SK-N-MC (cell line): ENCODE measurements at regions not wholly inside any gene's neighbourhood (a gene's known extent, or its start where the extent isn't known, plus 50 kb on each side); places are given as distances from the start of the nearest gene placed in this dataset.

ENCODE experiments used
- DNase-seq: peaks from one replicate; pipeline ENCODE4 v3.0.0-alpha.2; 2011; ENCODE audit warnings: low read depth, low spot score
- H3K27ac ChIP-seq: fragments of 200-600 bp; sonication (generic); 2 replicates; pipeline ENCODE4 v1.5.1; 2016; ENCODE audit warnings: mixed run types
- H3K36me3 ChIP-seq: fragments of 200-600 bp; sonication (generic); 2 replicates; pipeline ENCODE4 v1.6.1; 2017; ENCODE audit warnings: antibody characterized with exemption, low read length, mixed read lengths; ENCODE audit not compliant: insufficient read depth
- H3K4me3 ChIP-seq: fragments of 200-600 bp; sonication (generic); 2 replicates; pipeline ENCODE4 v1.5.1; 2016
- H3K9ac ChIP-seq: fragments of 200-600 bp; sonication (generic); 2 replicates; pipeline ENCODE4 v1.8.0; 2017; ENCODE audit warnings: mixed run types, mixed read lengths; ENCODE audit not compliant: insufficient read length
- H3K9me3 ChIP-seq: fragments of 200-600 bp; sonication (generic); 2 replicates; pipeline ENCODE4 v1.6.1; 2017; ENCODE audit warnings: low read depth, mild to moderate bottlenecking, antibody characterized with exemption, low read length, moderate library complexity, mixed read lengths
- EZH2 ChIP-seq: fragments of 200-600 bp; sonication (generic); IDR thresholded peaks from one replicate; pipeline ENCODE4 v1.6.1; 2017; ENCODE audit warnings: antibody characterized with exemption
- FOXP2 ChIP-seq: optimal IDR thresholded peaks from 2 replicates; pipeline ENCODE3; 2011; ENCODE audit warnings: mild to moderate bottlenecking, moderate library complexity; ENCODE audit not compliant: insufficient read depth; ENCODE audit errors: extremely low read length, control extremely low read depth
- POLR2AphosphoS5 ChIP-seq: IDR thresholded peaks from 2 replicates; pipeline ENCODE4 v1.6.1; 2012; ENCODE audit warnings: mild to moderate bottlenecking, low read depth, low read length, borderline replicate concordance

- Histone ChIP-seq H3K9ac (no peak overlapping the region), H3K9me3 (no peaks in the 10 kb centered on the region), H3K36me3 (no peaks in the 10 kb centered on the region), H3K4me3 (no peak overlapping the region), H3K27ac (no peak overlapping the region)
- no peak for TF ChIP-seq POLR2AphosphoS5
- no peak for TF ChIP-seq EZH2
- no peak for DNase-seq
These were observed 74.9 kb upstream of the CMKLR1 start for GRCh38 chr12:108414021-108414420.

GRCh38 chr12:108410689-108411088 is 71.6 kb upstream of the CMKLR1 start:
- H3K9ac ChIP-seq: no peak overlapping the region
- TF ChIP-seq FOXP2 (no peak), POLR2AphosphoS5 (no peak), EZH2 (no peak)
- H3K4me3 ChIP-seq: no peak overlapping the region
- H3K36me3 ChIP-seq: no peaks in the 10 kb centered on the region
- H3K27ac ChIP-seq: no peak overlapping the region
- no peaks in the 10 kb centered on the region for H3K9me3 ChIP-seq
- DNase-seq: no peak

GRCh38 chr12:108409481-108409880 is 70.4 kb upstream of the CMKLR1 start:
- no peak for TF ChIP-seq FOXP2
- no peak for TF ChIP-seq EZH2
- TF ChIP-seq POLR2AphosphoS5: no peak
- H3K4me3 ChIP-seq: no peak overlapping the region
- H3K9me3 ChIP-seq: no peaks in the 10 kb centered on the region
- no peak overlapping the region for H3K9ac ChIP-seq
- no peak overlapping the region for H3K27ac ChIP-seq
- no peaks in the 10 kb centered on the region for H3K36me3 ChIP-seq
- DNase-seq: no peak

- DNase-seq: no peak
- TF ChIP-seq FOXP2 (no peak), POLR2AphosphoS5 (no peak), EZH2 (no peak)
- H3K9me3 ChIP-seq: no peaks in the 10 kb centered on the region
- H3K27ac ChIP-seq: no peak overlapping the region
- no peak overlapping the region for H3K9ac ChIP-seq
- no peak overlapping the region for H3K4me3 ChIP-seq
- H3K36me3 ChIP-seq: no peaks in the 10 kb centered on the region
These were observed 64.8 kb upstream of the CMKLR1 start for GRCh38 chr12:108403952-108404351.

- DNase-seq: no peak
- no peaks in the 10 kb centered on the region for H3K9me3 ChIP-seq
- no peaks in the 10 kb centered on the region for H3K36me3 ChIP-seq
- H3K4me3 ChIP-seq: no peak overlapping the region
- no peak overlapping the region for H3K27ac ChIP-seq
- H3K9ac ChIP-seq: no peak overlapping the region
- no peak for TF ChIP-seq FOXP2
- no peak for TF ChIP-seq POLR2AphosphoS5
- no peak for TF ChIP-seq EZH2
These were observed 62.9 kb upstream of the CMKLR1 start for GRCh38 chr12:108401964-108402363.

- no peak for TF ChIP-seq POLR2AphosphoS5
- TF ChIP-seq FOXP2: no peak
- no peak for TF ChIP-seq EZH2
- H3K9ac ChIP-seq: no peak overlapping the region
- no peak overlapping the region for H3K4me3 ChIP-seq
- no peaks in the 10 kb centered on the region for H3K36me3 ChIP-seq
- DNase-seq: no peak
- no peaks in the 10 kb centered on the region for H3K9me3 ChIP-seq
- no peak overlapping the region for H3K27ac ChIP-seq
These were observed 61.9 kb upstream of the CMKLR1 start for GRCh38 chr12:108400900-108401480.

- H3K4me3 ChIP-seq: no peak overlapping the region
- DNase-seq: no peak
These were observed 61.4 kb upstream of the CMKLR1 start for GRCh38 chr12:108400481-108400880.

GRCh38 chr12:108400056-108400455 is 60.9 kb upstream of the CMKLR1 start:
- no peaks in the 10 kb centered on the region for H3K36me3 ChIP-seq
- no peaks in the 10 kb centered on the region for H3K9me3 ChIP-seq
- H3K4me3 ChIP-seq: no peak overlapping the region
- no peak overlapping the region for H3K27ac ChIP-seq
- no peak for TF ChIP-seq POLR2AphosphoS5
- TF ChIP-seq FOXP2: no peak
- TF ChIP-seq EZH2: no peak
- no peak for DNase-seq
- H3K9ac ChIP-seq: no peak overlapping the region

More at GRCh38 chr12:108400481-108400880, 61.4 kb upstream of the CMKLR1 start:
- Histone ChIP-seq H3K36me3 (no peaks in the 10 kb centered on the region), H3K27ac (no peak overlapping the region), H3K9ac (no peak overlapping the region), H3K9me3 (no peaks in the 10 kb centered on the region)
- no peak for TF ChIP-seq FOXP2
- no peak for TF ChIP-seq POLR2AphosphoS5
- TF ChIP-seq EZH2: no peak

- H3K36me3 ChIP-seq: no peaks in the 10 kb centered on the region
- no peak overlapping the region for H3K9ac ChIP-seq
- no peak overlapping the region for H3K4me3 ChIP-seq
- no peak overlapping the region for H3K27ac ChIP-seq
- TF ChIP-seq POLR2AphosphoS5 (no peak), EZH2 (no peak), FOXP2 (no peak)
- DNase-seq: no peak
- H3K9me3 ChIP-seq: no peaks in the 10 kb centered on the region
These were observed 60.4 kb upstream of the CMKLR1 start for GRCh38 chr12:108399514-108399913.
